Astrocyte (in vitro differentiated cells and primary cell): ENCODE measurements at regions not wholly inside any gene's neighbourhood (a gene's known extent, or its start where the extent isn't known, plus 50 kb on each side); places are given as distances from the start of the nearest gene placed in this dataset. TPM values are rescaled to one million over a fixed set of nuclear protein-coding genes. Genes with fewer than 3 reads are reported as not detected.

Source experiments
- DNase-seq: peaks from one replicate; pipeline ENCODE4 v3.0.0-alpha.2; 2010; ENCODE audit warnings: low read depth
- FAIRE-seq: peaks from 2 replicates; lab custom pipeline; 2011; peaks lifted over from hg19 to GRCh38; lab: Jason Lieb, UNC
- H2AFZ ChIP-seq: 2 replicates; pipeline ENCODE4 v1.6.0; 2012; ENCODE audit warnings: low read depth, low read length, inconsistent platforms
- H3K27ac ChIP-seq: 2 replicates; pipeline ENCODE4 v1.5.1; 2011; ENCODE audit warnings: low read depth, low read length, inconsistent platforms
- H3K27me3 ChIP-seq: 2 replicates; pipeline ENCODE4 v1.6.0; 2011; ENCODE audit warnings: low read length, inconsistent platforms; ENCODE audit not compliant: insufficient read depth
- H3K36me3 ChIP-seq: 2 replicates; pipeline ENCODE4 v1.5.1; 2011; ENCODE audit warnings: low read length, inconsistent platforms; ENCODE audit not compliant: insufficient read depth
- H3K4me1 ChIP-seq: 2 replicates; pipeline ENCODE4 v1.5.1; 2011; ENCODE audit warnings: low read length, inconsistent platforms; ENCODE audit not compliant: insufficient read depth
- H3K4me2 ChIP-seq: 2 replicates; pipeline ENCODE4 v1.6.0; 2012; ENCODE audit warnings: low read length, inconsistent platforms
- H3K4me3 ChIP-seq: 2 replicates; pipeline ENCODE4 v1.5.1; 2011; ENCODE audit warnings: low read depth, mild to moderate bottlenecking, low read length, inconsistent platforms; ENCODE audit not compliant: insufficient read depth
- H3K79me2 ChIP-seq: 2 replicates; pipeline ENCODE4 v1.6.0; 2012; ENCODE audit warnings: mild to moderate bottlenecking, low read length, inconsistent platforms; ENCODE audit not compliant: insufficient read depth
- H3K9ac ChIP-seq: 2 replicates; pipeline ENCODE4 v1.6.0; 2012; ENCODE audit warnings: mild to moderate bottlenecking, low read length, inconsistent platforms
- H3K9me3 ChIP-seq: 2 replicates; pipeline ENCODE4 v1.5.1; 2012; ENCODE audit warnings: low read depth, mild to moderate bottlenecking, low read length, inconsistent platforms; ENCODE audit not compliant: insufficient read depth
- H4K20me1 ChIP-seq: 2 replicates; pipeline ENCODE4 v1.6.0; 2012; ENCODE audit warnings: low read length, inconsistent platforms; ENCODE audit not compliant: insufficient read depth
- H3K27ac Mint-ChIP-seq: one replicate; pipeline ENCODE4 v1.8.0; 2021; ENCODE audit warnings: mild to moderate bottlenecking, mixed read lengths; ENCODE audit not compliant: unreplicated experiment
- H3K27me3 Mint-ChIP-seq: one replicate; pipeline ENCODE4 v1.8.0; 2021; ENCODE audit warnings: low read depth, mixed read lengths; ENCODE audit not compliant: unreplicated experiment
- H3K36me3 Mint-ChIP-seq: one replicate; pipeline ENCODE4 v1.8.0; 2021; ENCODE audit warnings: low read depth, mixed read lengths; ENCODE audit not compliant: unreplicated experiment
- H3K4me1 Mint-ChIP-seq: one replicate; pipeline ENCODE4 v1.8.0; 2021; ENCODE audit warnings: low read depth, mixed read lengths; ENCODE audit not compliant: unreplicated experiment
- H3K4me3 Mint-ChIP-seq: one replicate; pipeline ENCODE4 v1.8.0; 2021; ENCODE audit warnings: mild to moderate bottlenecking, moderate library complexity, mixed read lengths; ENCODE audit not compliant: unreplicated experiment
- H3K9me3 Mint-ChIP-seq: one replicate; pipeline ENCODE4 v1.8.0; 2021; ENCODE audit warnings: mild to moderate bottlenecking, mixed read lengths; ENCODE audit not compliant: unreplicated experiment
- CTCF ChIP-seq: IDR thresholded peaks from 2 replicates; pipeline ENCODE4 v1.5.1; 2011; ENCODE audit warnings: low read depth, mild to moderate bottlenecking, inconsistent platforms, low read length, moderate library complexity; ENCODE audit not compliant: insufficient read depth
- EZH2 ChIP-seq: IDR thresholded peaks from 2 replicates; pipeline ENCODE4 v1.6.1; 2012; ENCODE audit warnings: mild to moderate bottlenecking, low read length, inconsistent platforms; ENCODE audit not compliant: insufficient read depth
- microRNA-seq: library from miRNA; unstranded; fragments of <30 nt; microRNA quantifications from one replicate; pipeline ENCODE4 v1.2.0, GENCODE V29; 2020

GRCh38 chr3:67324554-67324953 lies 326.4 kb downstream of the KBTBD8 start:
- no peak overlapping the region for H3K4me3 Mint-ChIP-seq
- H3K79me2 ChIP-seq: no peaks in the 10 kb centered on the region
- no peaks in the 10 kb centered on the region for H3K27me3 Mint-ChIP-seq
- no peak overlapping the region for H3K9ac ChIP-seq
- H3K9me3 Mint-ChIP-seq: no peaks in the 10 kb centered on the region
- no peak overlapping the region for H3K27ac Mint-ChIP-seq
- no peak for DNase-seq
- peaks cover 12% of the 10 kb centered on the region for H3K4me1 Mint-ChIP-seq
- H4K20me1 ChIP-seq: no peaks in the 10 kb centered on the region
- no peak overlapping the region for H2AFZ ChIP-seq
- FAIRE-seq: no peak
- peaks cover 2% of the 10 kb centered on the region for H3K9me3 ChIP-seq
- H3K27me3 ChIP-seq: no peaks in the 10 kb centered on the region
- no peak overlapping the region for H3K27ac ChIP-seq
- H3K4me1 ChIP-seq: no peaks in the 10 kb centered on the region
- no peak overlapping the region for H3K4me3 ChIP-seq
- TF ChIP-seq EZH2 (no peak), CTCF (no peak)
- H3K36me3 Mint-ChIP-seq: no peaks in the 10 kb centered on the region
- H3K4me2 ChIP-seq: no peak overlapping the region
- no peaks in the 10 kb centered on the region for H3K36me3 ChIP-seq

Small RNAs in the stretch of these regions (microRNA-seq; reads per million reads assigned to microRNA genes)
- gene MIR4272: not detected
